ENCODE measurements at regions not wholly inside any gene's neighbourhood (a gene's known extent, or its start where the extent isn't known, plus 50 kb on each side); places are given as distances from the start of the nearest gene placed in this dataset.

DNA sequence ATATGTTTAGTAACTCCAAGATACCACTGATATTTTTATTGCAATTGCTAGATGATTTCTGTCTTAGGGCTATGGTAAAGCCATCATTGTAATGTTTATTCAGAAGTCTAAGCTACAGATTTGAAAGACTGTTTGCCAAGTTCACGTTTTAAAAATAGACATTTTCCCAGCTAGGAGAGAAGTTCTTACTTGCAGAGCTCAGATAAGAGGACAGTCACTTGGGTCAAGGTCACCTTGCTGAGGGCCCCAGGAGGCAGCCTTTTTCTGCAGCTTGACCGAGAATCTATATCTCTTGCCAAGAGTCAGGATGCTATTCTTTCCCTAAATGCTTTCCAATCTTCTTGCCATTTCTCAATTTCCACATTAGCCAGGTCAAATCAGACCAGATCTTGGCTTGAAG lies 1011.2 kb downstream of the KCNMA1 start:
- TF ChIP-seq, protein P1, sequence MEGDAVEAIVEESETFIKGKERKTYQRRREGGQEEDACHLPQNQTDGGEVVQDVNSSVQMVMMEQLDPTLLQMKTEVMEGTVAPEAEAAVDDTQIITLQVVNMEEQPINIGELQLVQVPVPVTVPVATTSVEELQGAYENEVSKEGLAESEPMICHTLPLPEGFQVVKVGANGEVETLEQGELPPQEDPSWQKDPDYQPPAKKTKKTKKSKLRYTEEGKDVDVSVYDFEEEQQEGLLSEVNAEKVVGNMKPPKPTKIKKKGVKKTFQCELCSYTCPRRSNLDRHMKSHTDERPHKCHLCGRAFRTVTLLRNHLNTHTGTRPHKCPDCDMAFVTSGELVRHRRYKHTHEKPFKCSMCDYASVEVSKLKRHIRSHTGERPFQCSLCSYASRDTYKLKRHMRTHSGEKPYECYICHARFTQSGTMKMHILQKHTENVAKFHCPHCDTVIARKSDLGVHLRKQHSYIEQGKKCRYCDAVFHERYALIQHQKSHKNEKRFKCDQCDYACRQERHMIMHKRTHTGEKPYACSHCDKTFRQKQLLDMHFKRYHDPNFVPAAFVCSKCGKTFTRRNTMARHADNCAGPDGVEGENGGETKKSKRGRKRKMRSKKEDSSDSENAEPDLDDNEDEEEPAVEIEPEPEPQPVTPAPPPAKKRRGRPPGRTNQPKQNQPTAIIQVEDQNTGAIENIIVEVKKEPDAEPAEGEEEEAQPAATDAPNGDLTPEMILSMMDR (conservative IDR thresholded peaks at IDR 0.05; ENCODE audit: low read depth, low read length), result no peak
- TF ChIP-seq POLR2A (IDR thresholded peaks at IDR 0.05; ENCODE audit: low read depth, low read length) (no peak), NFE2L2 (IDR thresholded peaks at IDR 0.05; ENCODE audit: low read depth, low read length) (no peak), RFX5 (IDR thresholded peaks at IDR 0.05; ENCODE audit: low read depth, low read length) (no peak), SMC3 (IDR thresholded peaks at IDR 0.05; ENCODE audit: low read depth, low read length) (no peak), MXI1 (IDR thresholded peaks at IDR 0.05; ENCODE audit: borderline replicate concordance, low read depth, low read length) (no peak), CHD1 (IDR thresholded peaks at IDR 0.05; ENCODE audit: low read depth, low read length) (no peak), RAD21 (IDR thresholded peaks at IDR 0.05; ENCODE audit: low read length) (no peak), BHLHE40 (IDR thresholded peaks at IDR 0.05; ENCODE audit: low read depth, low read length) (no peak), MAZ (IDR thresholded peaks at IDR 0.05; ENCODE audit: borderline replicate concordance, low read depth, low read length) (no peak)
